Hepatocyte (in vitro differentiated cells): ENCODE measurements at regions not wholly inside any gene's neighbourhood (a gene's known extent, or its start where the extent isn't known, plus 50 kb on each side); places are given as distances from the start of the nearest gene placed in this dataset.

Experiments
- DNase-seq: peaks from one replicate; pipeline ENCODE4 v3.0.0-alpha.2; 2016; ENCODE audit warnings: low spot score
- H2AFZ ChIP-seq: fragments of 200-600 bp; sonication (generic); 2 replicates; pipeline ENCODE4 v1.6.0; 2016; ENCODE audit warnings: antibody characterized with exemption, mild to moderate bottlenecking
- H3K27ac ChIP-seq: fragments of 200-600 bp; sonication (generic); 2 replicates; pipeline ENCODE4 v1.5.1; 2016; ENCODE audit warnings: mild to moderate bottlenecking
- H3K27me3 ChIP-seq: fragments of 200-600 bp; sonication (generic); 2 replicates; pipeline ENCODE4 v1.6.1; 2016
- H3K36me3 ChIP-seq: fragments of 200-600 bp; sonication (generic); replicated peaks from 2 replicates; pipeline ENCODE4 v1.5.1; 2016; ENCODE audit warnings: low read depth; ENCODE audit not compliant: insufficient read depth
- H3K4me1 ChIP-seq: fragments of 200-600 bp; sonication (generic); 2 replicates; pipeline ENCODE4 v1.5.1; 2016; ENCODE audit warnings: mild to moderate bottlenecking, moderate library complexity; ENCODE audit not compliant: insufficient read depth
- H3K4me2 ChIP-seq: fragments of 200-600 bp; sonication (generic); 2 replicates; pipeline ENCODE4 v1.6.0; 2016
- H3K4me3 ChIP-seq: fragments of 200-600 bp; sonication (generic); 2 replicates; pipeline ENCODE4 v1.5.1; 2016; ENCODE audit warnings: mild to moderate bottlenecking
- H3K79me2 ChIP-seq: fragments of 200-600 bp; sonication (generic); 2 replicates; pipeline ENCODE4 v1.6.0; 2017; ENCODE audit warnings: mild to moderate bottlenecking
- H3K9me2 ChIP-seq: fragments of 200-600 bp; sonication (generic); replicated peaks from 2 replicates; pipeline ENCODE4 v1.6.0; 2017; ENCODE audit warnings: mild to moderate bottlenecking; ENCODE audit not compliant: insufficient read depth
- H3K9me3 ChIP-seq: fragments of 200-600 bp; sonication (generic); 2 replicates; pipeline ENCODE4 v1.5.1; 2016; ENCODE audit warnings: low read depth, mild to moderate bottlenecking
- H4K20me1 ChIP-seq: fragments of 200-600 bp; sonication (generic); 2 replicates; pipeline ENCODE4 v1.6.0; 2016; ENCODE audit warnings: mild to moderate bottlenecking; ENCODE audit not compliant: insufficient read depth, poor library complexity, severe bottlenecking
- EZH2 ChIP-seq: fragments of 200-600 bp; sonication (generic); IDR thresholded peaks from 2 replicates; pipeline ENCODE4 v1.6.1; 2016; ENCODE audit warnings: antibody characterized with exemption, mild to moderate bottlenecking, borderline replicate concordance
- EZH2phosphoT487 ChIP-seq: fragments of 200-600 bp; sonication (generic); IDR thresholded peaks from one replicate; pipeline ENCODE4 v1.6.1; 2018; ENCODE audit warnings: antibody characterized with exemption, mild to moderate bottlenecking, low read depth, moderate library complexity; ENCODE audit not compliant: unreplicated experiment, severe bottlenecking
- WGBS: methylation state at CpG from one replicate; pipeline ENCODE4 v1.1.6; 2016; ENCODE audit warnings: low lambda C conversion rate; ENCODE audit errors: missing lambda C conversion rate; 5-methylcytosine and 5-hydroxymethylcytosine counted together
- TF ChIP-seq, protein P1 (sequence below): fragments of 200-600 bp; sonication (generic); IDR thresholded peaks from 2 replicates; pipeline ENCODE4 v1.5.1; 2016; ENCODE audit warnings: antibody characterized with exemption, mild to moderate bottlenecking; ENCODE audit not compliant: poor library complexity

DNA sequence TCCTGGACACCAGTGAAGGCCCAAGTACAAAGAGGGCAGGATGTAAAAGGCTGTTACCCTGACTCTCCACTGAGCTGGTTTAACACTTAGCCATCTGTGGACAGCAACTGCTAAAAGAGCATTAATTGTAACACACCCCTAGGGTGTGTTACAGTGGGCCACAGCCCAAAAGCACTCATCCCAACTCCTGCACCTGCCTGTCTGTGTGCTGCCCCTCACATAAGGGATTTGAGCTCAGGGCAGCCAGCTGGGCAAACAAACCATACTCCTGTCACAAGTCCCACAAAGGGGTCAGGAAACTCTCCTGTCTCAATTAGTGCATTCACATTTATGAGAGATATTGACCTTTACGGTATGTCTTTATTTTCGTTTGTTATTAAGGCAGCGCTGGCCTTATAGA is 833.1 kb upstream of the NXPH2 start:
- Histone ChIP-seq H3K4me2 (no peak overlapping the region), H3K27me3 (no peaks in the 10 kb centered on the region), H3K36me3 (no peaks in the 10 kb centered on the region), H3K9me3 (no peaks in the 10 kb centered on the region), H4K20me1 (no peaks in the 10 kb centered on the region), H3K4me1 (no peaks in the 10 kb centered on the region), H2AFZ (no peak overlapping the region), H3K4me3 (no peak overlapping the region), H3K9me2 (no peaks in the 10 kb centered on the region), H3K79me2 (no peaks in the 10 kb centered on the region), H3K27ac (no peak overlapping the region)
- TF ChIP-seq EZH2phosphoT487 (no peak), EZH2 (no peak)
- TF ChIP-seq, protein P1, sequence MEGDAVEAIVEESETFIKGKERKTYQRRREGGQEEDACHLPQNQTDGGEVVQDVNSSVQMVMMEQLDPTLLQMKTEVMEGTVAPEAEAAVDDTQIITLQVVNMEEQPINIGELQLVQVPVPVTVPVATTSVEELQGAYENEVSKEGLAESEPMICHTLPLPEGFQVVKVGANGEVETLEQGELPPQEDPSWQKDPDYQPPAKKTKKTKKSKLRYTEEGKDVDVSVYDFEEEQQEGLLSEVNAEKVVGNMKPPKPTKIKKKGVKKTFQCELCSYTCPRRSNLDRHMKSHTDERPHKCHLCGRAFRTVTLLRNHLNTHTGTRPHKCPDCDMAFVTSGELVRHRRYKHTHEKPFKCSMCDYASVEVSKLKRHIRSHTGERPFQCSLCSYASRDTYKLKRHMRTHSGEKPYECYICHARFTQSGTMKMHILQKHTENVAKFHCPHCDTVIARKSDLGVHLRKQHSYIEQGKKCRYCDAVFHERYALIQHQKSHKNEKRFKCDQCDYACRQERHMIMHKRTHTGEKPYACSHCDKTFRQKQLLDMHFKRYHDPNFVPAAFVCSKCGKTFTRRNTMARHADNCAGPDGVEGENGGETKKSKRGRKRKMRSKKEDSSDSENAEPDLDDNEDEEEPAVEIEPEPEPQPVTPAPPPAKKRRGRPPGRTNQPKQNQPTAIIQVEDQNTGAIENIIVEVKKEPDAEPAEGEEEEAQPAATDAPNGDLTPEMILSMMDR: no peak
- DNase-seq: no peak
- 97% methylated on average over 3 of the region's 3 CpGs for WGBS

DNA sequence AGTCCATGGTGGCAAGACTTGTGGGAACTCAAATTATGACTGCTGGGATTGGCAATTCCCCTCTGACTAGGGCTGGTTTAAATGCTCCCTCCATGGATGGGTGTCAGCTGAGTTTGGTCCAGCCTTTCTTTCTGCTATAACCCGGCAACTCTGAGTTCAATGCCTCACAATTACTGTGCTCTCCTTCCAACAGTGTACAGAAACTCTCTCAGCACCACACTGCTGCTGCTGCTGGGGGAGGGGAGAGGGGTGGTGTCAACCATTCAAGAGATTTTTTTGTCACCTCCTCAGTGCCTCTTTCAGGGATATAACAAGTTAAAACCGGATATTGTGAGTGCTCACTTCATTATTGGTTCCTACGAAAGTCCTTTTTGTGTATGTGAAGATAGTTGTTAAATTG is 830.3 kb upstream of the NXPH2 start:
- no peaks in the 10 kb centered on the region for H3K36me3 ChIP-seq
- WGBS: 85% methylated on average over 3 of the region's 3 CpGs

DNA sequence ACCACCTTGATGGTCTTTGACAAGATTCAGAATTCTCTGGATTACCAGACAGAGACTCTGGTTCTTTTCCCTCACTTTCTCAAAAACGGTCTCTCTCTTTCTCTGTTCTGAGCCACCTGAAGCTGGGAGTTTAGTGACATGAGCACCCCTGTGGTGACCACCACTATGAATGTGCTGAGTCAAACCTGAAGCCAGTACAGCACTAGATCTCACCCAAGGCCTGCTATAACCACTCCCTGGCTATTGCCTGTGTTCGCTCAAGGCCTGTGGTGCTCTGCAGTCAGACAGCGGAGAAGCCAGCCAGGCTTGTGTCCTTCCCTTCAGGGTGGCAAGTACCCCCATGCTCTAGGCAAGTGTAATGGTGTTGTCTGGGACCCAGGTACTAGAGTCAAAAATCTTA is 828.9 kb upstream of the NXPH2 start:
- no peaks in the 10 kb centered on the region for H3K27me3 ChIP-seq
- no peaks in the 10 kb centered on the region for H4K20me1 ChIP-seq
- no peaks in the 10 kb centered on the region for H3K9me3 ChIP-seq
- TF ChIP-seq EZH2: no peak
- TF ChIP-seq, protein P1: no peak
- no peak for TF ChIP-seq EZH2phosphoT487
- H3K36me3 ChIP-seq: no peaks in the 10 kb centered on the region
- H3K27ac ChIP-seq: no peak overlapping the region
- 95% methylated on average over 3 of the region's 3 CpGs for WGBS
- no peak overlapping the region for H2AFZ ChIP-seq
- no peak overlapping the region for H3K4me2 ChIP-seq
- H3K4me1 ChIP-seq: no peaks in the 10 kb centered on the region
- H3K9me2 ChIP-seq: no peaks in the 10 kb centered on the region
- no peaks in the 10 kb centered on the region for H3K79me2 ChIP-seq
- no peak overlapping the region for H3K4me3 ChIP-seq
- DNase-seq: no peak

More for the DNA sequence above, 830.3 kb upstream of the NXPH2 start:
- Histone ChIP-seq H2AFZ (no peak overlapping the region), H3K9me2 (no peaks in the 10 kb centered on the region), H4K20me1 (no peaks in the 10 kb centered on the region), H3K4me1 (no peaks in the 10 kb centered on the region), H3K4me2 (no peak overlapping the region), H3K27me3 (no peaks in the 10 kb centered on the region), H3K4me3 (no peak overlapping the region), H3K9me3 (no peaks in the 10 kb centered on the region), H3K27ac (no peak overlapping the region), H3K79me2 (no peaks in the 10 kb centered on the region)
- TF ChIP-seq, protein P1: no peak
- TF ChIP-seq EZH2 (no peak), EZH2phosphoT487 (no peak)
- no peak for DNase-seq

DNA sequence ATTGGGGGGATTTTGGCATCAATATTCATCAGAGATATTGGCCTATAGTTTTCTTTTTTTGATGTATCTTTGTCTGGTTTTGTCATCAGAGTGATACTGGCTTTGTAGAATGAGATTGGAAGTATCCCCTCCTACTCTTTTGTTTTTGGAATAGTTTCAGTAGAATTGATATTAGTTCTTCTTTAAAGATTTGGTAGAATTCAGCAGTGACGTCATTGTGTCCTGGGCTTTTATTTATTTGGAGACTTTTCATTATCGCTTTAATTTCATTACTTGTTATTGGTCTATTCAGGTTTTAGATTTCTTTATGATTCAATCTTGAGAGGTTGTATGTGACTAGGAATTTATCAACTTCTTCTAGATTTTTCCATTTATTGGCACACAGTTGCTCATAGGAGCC is 825.5 kb upstream of the NXPH2 start:
- H3K36me3 ChIP-seq: no peaks in the 10 kb centered on the region
- H3K4me2 ChIP-seq: no peak overlapping the region
- H2AFZ ChIP-seq: no peak overlapping the region
- no peaks in the 10 kb centered on the region for H3K79me2 ChIP-seq
- no peak overlapping the region for H3K4me3 ChIP-seq
- H4K20me1 ChIP-seq: no peaks in the 10 kb centered on the region
- WGBS: 93% methylated on average over 2 of the region's 2 CpGs
- no peak overlapping the region for H3K27ac ChIP-seq
- TF ChIP-seq EZH2phosphoT487 (no peak), EZH2 (no peak)
- TF ChIP-seq, protein P1: no peak
- no peaks in the 10 kb centered on the region for H3K4me1 ChIP-seq
- no peaks in the 10 kb centered on the region for H3K9me2 ChIP-seq
- H3K9me3 ChIP-seq: no peaks in the 10 kb centered on the region
- no peak for DNase-seq
- H3K27me3 ChIP-seq: no peaks in the 10 kb centered on the region
